CD4-positive, alpha-beta T cell treated with Interleukin-15 for 4 hours (primary cell): ENCODE measurements at regions not wholly inside any gene's neighbourhood (a gene's known extent, or its start where the extent isn't known, plus 50 kb on each side); places are given as distances from the start of the nearest gene placed in this dataset.
"Not testable (repeated sequence)": the region's sequence is repeated elsewhere in the genome, so short reads cannot be mapped to it uniquely, and the experiment has no call there.

ENCODE experiments used
- DNase-seq: peaks from one replicate; pipeline ENCODE4 v3.0.0-alpha.2; 2020; ENCODE audit warnings: low spot score

DNA sequence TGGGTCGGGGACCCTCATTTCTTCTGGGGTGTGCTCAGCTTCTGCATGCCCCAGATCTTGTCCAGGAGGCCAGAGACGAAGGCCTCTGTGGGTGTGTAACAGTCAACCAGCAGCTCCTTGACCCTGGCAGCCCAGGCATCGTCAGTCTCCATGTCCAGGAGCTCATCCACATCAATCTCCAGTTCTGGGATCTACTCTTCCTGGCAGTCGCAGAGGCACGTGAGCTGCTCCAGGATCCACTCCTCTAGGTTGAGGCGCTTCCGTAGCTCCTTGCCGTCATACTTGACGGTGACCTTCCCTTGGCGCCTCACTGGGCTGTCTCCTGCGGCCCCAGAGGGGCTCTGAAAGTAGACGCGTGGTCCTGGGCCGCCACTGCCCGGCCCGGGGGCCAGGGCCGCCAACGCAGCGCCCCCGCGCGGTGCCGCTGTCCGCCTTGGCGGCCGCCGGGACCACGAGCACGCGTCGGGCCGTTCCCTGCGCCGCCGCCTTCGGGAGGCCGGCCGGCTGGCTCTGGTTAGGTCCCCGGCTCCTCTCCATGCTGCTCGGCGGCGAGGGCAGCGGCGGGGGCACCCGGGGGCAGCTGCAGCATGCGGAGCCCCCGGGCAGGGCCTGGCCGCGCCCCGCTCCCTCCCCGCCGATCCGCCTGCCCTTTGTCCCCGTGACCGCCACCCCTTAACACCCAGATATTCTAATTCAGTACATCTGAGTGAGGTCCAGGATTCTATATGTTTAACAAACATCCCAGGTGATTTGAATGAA lies 170.5 kb downstream of the SEPTIN7 start:
- no peak for DNase-seq

DNA sequence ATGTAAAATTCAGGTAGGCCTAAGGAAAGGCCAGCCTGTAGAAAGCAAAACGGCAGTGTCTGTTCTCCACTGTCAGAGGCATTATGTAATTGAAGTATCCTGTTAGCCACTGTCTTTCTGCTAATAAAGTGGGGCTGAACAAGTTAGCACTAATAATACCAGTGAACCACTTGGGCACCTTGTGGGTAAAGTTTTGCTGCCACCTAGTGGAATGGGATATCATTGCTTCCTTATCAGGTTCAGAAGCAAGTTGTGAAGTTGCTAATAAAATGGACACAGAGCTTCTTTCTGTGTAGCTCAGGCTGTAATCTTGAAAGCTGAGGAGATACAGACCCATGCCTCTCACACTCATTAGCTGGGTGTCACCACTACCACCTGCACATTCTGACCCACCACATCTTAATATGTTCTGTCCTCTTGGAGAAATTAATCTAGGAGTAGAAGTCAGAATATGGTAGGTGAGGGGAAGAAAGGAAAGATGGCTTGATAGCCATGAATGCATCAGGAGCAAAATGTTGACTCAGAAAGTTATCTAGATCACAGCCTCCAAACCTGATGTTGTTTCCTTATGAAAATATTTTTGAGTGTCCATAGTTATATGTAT lies 175.1 kb downstream of the SEPTIN7 start:
- peak; percentile 76 for DNase-seq

DNA sequence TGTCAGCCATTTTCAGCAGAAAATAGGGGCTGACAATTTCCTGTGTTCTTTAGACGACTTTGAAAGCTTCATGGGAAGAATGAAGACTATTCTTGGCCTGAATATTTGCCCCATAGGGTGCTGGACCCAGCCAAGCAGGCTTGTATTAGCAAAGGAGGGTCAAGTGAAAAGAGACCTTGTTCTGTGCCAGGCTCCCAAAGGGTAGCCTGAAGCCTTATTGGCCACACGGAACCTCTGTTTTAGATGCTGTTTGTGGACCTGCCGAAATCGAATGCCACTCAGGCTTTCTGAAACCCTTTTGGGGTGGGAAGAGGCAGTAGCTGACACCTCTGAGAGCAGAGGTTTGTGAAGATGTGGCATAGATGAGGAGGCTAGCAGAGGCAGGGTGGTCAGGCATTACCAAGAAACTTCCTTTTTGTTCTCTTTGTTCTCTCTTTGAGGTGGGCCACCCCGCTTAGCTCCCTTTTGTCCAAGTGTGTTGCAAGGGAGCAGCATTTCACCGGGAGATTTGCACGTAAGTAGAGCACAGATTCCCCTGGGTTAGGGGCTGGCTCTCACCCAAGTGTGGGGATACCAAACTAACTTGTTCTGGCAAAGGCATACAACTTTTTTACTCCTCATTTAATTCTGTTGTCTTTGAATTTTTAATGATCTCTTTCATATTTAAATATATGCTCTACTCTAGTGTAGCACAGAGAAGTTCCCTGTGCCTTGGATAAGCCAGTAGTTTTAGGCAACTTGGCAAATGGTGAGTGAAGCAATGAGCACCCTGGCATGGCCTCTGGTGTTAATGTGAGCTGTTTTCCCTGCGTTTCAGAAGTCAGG lies 174.0 kb upstream of the EEPD1 start:
- DNase-seq, result not testable (repeated sequence)

DNA sequence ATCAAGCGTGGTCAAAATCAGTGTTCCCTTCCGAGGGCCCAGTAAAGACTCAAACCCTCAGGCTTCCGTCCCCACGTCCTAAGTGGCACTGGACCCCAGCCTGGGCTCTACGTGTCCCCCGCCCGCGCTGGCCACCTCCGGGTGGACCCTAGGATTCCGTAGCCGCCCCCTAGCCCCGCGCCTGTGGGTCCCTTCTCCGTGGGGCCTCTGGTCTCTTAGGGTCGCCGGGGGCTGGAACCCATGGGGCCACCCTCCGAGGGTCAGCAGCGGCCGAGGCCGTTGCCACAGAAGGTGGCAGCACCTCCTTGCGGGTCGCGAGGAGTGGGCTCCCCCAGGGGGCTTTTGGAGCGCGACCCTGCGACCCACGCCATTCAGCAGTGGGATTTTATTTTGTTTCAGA lies 170.5 kb upstream of the EEPD1 start:
- no peak for DNase-seq

DNA sequence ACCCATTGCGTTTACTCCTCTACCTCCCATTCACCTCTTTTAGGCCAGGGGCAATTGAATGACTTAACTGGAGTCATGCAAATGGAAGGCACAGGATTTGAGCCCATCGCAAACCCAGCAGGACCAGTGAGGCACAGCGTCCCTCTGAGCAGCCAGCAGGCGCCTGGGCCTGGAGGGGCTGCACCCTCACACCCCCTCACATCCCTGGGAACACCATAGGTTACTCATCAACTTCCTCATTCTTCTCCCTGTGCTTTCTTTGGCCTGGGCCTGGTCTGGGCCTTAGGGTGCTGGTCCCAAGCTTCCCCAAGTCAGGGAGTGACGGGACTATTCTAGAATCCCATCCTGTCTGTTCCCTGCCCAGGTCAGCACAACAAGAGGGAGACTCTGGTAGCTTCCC lies 169.4 kb upstream of the EEPD1 start:
- no peak for DNase-seq

DNA sequence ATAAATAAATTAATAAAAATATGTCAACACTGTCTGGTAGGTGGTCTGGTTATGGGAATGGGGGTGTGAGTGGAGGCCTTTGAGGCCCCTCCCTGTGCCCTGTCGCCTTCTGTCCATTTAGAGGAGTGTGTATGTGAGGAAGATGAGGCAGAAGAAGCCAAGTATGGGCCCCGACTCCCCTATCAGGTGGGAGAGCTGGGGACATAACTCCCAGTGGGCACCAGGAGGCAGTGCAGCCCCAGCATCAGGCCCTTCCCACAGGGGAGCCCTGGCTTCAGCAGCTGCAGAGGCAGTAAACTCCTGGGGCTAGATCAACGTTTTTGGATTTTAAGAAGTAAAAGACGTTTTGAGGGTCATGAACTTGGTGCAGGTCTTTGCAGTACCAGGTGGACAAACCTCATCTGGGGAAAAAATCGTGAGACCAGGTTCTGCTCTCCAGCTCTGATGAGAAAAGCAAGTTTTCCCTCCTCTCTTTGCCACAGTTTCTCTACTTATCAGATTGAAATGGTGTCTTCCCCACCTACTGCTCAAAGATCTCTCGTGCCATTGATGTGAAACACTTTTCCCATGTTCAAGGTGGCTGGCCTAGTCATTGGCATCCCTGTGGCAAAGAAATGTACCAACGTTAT lies 167.8 kb upstream of the EEPD1 start:
- DNase-seq, result peak; percentile 78

DNA sequence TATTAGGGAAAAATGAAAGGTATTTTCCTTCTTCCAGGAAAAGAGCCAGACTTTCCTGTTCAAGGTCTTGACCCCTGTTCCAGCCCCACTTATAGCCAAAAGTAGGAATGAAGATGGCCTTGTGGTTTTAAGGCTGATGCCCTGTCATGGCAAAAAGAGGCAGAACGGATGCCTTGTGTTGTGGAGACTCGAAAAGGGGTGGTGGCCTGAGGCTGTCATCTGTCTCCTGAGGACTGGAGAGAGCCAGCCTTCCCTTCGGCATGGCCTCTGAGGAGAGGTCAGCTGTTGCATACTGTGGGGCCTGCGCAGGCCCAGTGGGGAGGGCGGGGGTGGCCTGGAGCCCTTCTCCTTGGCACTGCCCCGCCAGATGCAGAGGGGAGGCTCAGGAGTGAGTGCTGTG lies 166.0 kb upstream of the EEPD1 start:
- DNase-seq, result no peak

DNA sequence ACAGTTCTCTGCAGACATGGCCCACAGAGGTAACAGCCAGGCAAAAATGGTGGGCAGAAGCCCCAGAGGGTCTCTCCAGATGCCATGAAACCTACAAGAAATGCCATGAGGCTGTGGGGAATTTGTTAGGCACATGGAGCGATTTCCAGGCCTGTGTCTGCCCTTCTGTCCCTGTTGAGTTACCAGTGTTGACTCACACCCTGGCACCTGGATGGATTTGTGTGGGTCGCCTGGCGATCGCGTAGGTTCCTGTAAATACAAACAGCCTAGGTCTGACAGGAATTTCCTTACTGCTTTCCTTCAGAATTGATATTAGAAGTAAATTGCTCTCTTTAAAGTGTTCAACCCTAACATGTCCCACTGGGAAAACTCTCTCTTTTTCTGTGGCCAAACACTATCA lies 164.9 kb upstream of the EEPD1 start:
- DNase-seq, result no peak

DNA sequence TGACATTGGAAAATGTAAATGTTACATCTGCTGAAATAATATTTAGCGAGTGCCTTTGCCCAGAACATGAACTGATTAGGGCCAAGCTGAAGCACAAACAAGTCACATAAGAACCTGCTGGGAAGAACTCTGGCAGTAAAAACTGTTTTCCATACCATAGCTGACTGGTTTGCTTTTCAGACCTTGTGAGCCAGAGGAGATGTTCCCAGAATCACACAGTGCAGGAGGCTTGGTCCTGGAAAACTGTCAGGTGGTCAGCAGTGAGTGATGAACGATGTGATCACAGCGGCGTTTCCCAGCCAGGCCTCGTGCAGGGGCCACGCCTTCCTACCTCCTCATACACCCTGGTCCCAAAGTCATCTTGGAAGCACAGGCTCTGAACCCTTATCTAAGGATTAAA lies 164.2 kb upstream of the EEPD1 start:
- no peak for DNase-seq

DNA sequence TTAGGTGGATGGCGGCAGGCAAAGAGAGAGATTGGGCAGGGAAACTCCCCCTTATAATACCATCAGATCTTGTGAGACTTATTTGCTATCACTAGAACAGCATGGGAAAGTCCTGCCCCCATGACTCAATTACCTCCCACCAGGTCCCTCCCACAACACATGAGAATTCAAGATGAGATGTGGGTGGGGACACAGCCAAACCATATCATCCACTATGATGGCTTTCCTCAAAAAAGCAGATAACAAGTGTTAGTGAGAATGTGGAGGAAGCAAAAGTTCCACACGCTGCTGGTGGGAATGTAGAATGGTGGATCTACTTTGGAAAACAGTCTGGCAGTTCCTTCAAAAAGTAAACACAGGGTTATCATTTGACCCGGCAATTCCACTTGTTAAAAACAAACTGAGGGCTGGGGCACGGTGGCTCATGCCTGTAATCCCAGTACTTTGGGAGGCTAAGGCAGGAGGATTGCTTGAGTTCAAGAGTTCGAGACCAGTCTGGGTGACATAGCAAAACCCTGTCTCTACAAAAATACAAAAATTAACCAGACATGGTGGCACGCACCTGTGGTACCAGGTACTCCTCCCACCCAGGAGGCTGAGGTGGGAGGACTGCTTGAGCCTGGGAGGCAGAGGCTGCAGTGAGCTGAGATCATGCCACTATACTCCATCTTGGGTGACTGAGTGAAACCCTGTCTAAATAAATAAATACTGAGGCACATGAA lies 161.4 kb upstream of the EEPD1 start:
- no peak for DNase-seq

DNA sequence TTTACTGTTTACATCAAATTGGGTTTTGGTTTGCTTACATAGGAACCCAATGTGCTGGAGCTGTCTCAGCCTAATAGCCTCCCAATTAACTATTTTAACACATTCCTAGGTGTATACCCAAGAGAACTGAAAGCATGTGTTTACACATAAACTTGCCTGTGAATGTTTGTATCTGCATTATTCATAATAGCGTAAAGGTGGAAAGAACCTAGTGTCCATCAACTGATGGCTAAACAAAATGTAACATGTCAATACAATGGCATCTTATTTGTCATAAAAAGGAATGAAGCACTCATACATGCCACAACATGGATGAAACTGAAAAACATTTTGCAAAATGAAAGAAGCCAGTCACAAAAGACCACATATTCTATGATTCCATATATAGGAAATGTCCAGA lies 160.6 kb upstream of the EEPD1 start:
- DNase-seq, result no peak

DNA sequence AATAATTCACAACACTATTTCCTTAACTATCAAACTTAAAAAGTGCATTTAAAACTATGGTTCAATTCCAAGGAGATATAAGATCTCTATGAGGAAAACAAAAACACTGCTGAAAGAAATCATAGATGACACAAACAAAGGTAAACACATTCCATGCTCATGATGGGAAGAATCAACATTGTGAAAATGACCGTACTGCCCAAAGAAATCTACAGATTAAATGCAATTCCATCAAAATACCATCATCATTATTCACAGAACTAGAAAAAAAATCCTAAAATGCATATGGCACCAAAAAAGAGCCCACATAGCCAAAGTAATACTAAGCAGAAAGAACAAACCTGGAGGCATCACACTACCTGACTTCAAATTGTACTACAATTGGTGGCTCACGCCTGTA lies 159.9 kb upstream of the EEPD1 start:
- no peak for DNase-seq

DNA sequence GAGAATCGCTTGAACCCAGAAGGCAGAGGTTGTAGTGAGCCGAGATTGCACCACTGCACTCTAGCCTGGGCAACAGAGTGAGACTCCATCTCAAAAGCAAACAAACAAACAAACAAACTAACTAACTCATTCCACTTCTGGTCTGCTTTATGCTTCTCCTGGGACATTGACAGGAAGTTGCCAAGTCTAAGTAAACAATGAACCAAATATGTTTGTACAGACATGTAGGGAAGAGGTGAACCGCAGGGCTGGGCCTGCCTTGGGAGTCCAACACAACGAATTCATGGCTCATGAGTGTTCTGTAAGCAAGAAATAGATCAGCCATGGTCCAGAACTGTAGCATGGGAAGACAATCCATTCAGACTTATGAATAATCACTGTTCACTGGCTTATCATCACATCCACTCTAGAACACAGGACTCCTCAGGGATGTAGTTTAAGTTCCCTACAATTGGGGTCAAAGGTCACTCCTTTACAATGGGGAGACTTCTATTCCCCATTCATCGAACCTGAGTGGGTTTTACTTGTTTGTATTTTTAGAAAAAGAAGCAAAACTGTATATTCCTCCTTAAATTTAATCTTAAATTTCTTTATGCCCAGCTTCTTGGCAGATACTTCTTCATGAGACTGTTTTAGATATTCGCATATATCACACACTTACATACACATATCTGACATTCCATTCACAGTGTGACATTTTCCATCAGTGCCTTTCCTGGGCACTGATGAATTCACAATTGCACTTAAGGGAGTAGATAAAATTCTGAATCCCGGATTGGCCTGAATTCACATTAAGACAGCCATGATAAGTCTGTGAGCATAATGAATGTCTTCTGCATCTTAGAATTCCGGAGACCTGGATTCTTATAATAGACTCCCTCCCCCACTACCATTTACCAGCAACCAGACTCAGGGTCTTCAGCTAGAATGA lies 159.1 kb upstream of the EEPD1 start:
- DNase-seq, result no peak

DNA sequence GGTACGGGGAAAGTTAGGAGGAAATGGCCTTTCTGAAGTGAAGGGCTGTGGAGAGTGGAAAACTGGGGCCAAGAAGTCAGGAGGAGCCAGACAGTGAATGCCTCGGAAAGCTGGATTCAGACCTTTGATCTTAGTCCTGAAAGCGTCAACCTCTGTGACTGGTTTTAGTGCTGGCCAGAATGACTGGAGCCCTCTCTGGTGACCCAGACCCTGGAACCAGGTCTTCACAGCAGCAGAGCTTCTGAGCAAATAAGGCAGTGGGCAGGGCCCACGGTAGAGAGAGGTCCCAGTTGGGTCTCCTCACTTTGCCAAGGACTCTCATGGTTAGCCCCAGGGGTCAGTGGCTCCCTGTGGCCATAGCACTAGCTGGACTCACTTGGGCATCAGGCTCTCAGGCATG lies 157.7 kb upstream of the EEPD1 start:
- DNase-seq, result no peak

DNA sequence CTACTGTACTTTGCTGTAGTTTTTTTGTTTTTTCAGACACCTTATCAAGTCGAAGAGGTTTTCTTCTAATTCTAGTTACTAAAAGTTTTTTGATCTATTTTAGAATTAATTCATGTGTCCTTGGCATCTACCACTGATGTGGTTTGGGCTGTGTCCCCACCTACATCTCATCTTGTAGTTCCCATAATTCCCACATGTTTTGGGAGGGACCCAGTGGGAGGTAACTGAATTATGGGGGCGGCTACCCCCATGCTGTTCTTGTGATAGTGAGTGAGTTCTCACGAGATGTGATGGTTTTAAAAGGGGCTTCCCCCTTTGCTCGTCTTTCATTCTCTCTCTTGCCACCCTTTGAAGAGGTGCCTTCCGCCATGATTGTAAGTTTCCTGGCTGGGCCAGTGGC lies 154.6 kb upstream of the EEPD1 start:
- DNase-seq, result no peak

DNA sequence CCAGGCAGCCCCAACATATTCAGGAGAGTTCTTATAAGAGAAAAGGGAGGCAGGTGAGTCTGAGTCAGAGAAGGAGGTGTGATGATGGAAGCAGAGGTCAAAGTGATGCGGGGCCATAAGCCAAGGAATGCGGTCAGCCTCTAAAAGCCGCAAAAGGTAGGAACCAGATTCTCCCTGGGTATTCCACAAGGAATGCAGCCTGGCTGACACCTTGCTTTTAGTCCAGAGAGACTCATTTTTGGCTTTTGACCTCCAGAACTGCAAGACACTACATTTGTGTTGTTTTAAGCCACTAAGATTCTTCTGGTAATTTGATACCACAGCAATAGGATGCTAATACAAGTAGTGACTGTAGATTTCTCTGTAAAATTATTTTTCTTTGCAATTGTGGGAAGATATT lies 151.5 kb upstream of the EEPD1 start:
- DNase-seq, result no peak

DNA sequence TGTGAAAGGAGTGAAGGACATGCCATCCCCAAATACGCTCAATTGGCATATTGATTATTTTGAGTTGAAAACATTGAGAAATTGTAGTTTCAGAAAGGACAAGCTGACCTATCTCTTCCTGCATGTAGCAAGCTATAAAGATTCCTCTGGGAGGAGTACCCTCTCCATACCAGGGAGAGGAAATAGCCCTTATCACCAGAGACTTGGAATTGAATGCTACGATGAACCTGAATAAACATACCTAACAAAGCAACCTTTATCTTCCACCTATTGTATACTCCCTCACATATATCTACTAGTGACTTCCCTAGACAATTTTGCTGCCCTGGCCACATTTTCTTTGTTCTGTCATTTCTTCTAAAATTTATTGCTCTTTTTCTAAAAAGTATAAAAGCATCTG lies 150.2 kb upstream of the EEPD1 start:
- DNase-seq, result no peak

DNA sequence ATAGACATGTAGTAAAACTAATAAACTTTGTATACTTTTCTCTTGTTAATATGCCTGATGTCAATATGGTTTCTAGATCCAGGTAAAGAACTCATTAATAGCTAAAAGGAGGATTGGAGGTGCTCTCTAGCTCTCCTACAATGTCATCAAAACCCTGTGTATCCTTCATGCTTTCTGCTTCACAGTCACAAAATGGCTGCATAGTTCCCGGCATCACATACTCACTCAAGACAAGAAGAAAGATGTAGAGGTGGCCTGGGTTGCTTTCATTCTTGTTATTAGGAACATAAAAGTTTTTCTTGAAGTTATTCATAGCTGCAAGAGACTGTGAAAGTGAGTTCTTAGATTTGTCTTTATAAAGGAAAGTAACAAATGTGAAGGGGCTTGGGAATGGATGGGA lies 149.7 kb upstream of the EEPD1 start:
- DNase-seq, result no peak

DNA sequence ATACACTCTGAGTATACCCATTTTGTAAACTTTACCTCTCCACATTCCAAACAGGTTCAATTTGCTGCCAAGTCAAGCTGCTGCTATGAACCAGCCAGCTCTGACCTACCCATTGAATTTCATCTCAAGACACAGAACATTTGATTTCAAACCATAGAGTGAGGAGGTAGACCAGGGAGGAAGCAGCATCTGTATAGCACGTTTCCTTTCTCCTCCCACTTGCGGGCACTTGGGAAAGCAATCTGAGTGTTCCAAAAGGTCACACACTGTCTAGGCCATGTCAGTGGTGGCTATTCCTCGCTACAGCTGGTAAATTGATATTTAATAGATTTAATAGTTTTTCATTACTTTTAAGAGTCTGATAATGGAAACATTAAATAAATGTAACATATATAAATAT lies 147.8 kb upstream of the EEPD1 start:
- DNase-seq, result no peak

DNA sequence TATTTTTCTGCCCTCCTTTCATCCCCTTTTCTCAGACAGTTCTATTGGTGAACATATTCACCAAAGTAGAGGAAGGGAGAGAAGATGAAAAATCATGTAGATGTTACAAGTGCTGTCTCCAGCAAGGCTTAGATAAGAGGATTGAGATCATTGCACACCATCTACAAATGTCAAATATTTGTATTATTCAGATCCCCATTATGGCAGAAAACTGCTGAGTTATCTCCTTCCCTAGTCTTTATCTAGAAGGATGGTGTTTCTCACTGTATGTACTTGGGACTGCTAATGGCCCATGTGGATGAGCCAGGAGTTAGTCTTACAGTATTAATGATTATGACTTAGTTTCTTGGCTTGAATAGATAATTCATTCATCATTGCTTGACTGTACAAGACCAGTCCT lies 147.2 kb upstream of the EEPD1 start:
- DNase-seq, result no peak

DNA sequence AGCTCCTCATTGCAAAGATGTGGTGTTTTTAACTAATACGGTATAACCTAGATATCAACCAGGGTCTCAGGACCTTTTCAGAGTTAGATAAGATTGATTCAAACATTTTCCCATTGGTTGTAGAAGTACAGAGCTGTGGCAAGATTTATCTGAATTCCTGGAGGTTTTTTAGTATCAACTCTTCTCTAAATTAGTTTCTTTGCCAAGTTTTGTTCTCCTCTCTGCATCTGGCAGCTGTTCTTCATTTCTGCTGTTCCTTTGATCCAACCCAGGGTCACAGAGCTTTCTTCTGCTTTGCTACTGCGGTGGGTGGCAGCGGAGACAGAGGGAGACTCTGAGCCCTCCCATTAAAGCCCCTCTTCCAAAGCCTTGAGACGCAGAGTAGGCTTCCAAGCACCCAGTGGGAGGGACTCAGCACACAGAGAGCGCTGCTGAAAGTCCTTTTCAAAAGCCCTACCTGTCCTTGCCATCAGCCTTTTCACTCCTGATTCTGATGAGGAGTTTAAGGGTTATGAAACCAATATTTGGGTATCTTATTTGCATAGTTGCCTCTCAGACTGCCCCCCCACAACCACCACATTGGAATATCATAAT lies 146.3 kb upstream of the EEPD1 start:
- no peak for DNase-seq
